Glutamatergic neuron (in vitro differentiated cells): ENCODE measurements at regions not wholly inside any gene's neighbourhood (a gene's known extent, or its start where the extent isn't known, plus 50 kb on each side); places are given as distances from the start of the nearest gene placed in this dataset.

Experiments used
- DNase-seq: peaks from one replicate; pipeline ENCODE4 v3.0.0; 2022
- H3K27ac Mint-ChIP-seq: one replicate; pipeline ENCODE4 v1.8.0; 2020; ENCODE audit warnings: mild to moderate bottlenecking, mixed read lengths, inconsistent platforms; ENCODE audit not compliant: unreplicated experiment
- H3K27me3 Mint-ChIP-seq: one replicate; pipeline ENCODE4 v1.8.0; 2020; ENCODE audit warnings: mild to moderate bottlenecking, moderate library complexity, mixed read lengths, inconsistent platforms; ENCODE audit not compliant: unreplicated experiment
- H3K36me3 Mint-ChIP-seq: one replicate; pipeline ENCODE4 v1.8.0; 2020; ENCODE audit warnings: mild to moderate bottlenecking, mixed read lengths, inconsistent platforms; ENCODE audit not compliant: unreplicated experiment
- H3K4me1 Mint-ChIP-seq: one replicate; pipeline ENCODE4 v1.8.0; 2020; ENCODE audit warnings: mild to moderate bottlenecking, low read depth, mixed read lengths, inconsistent platforms; ENCODE audit not compliant: unreplicated experiment
- H3K4me3 Mint-ChIP-seq: one replicate; pipeline ENCODE4 v1.8.0; 2020; ENCODE audit warnings: mild to moderate bottlenecking, mixed read lengths, inconsistent platforms; ENCODE audit not compliant: unreplicated experiment
- H3K9me3 Mint-ChIP-seq: one replicate; pipeline ENCODE4 v1.8.0; 2020; ENCODE audit warnings: mild to moderate bottlenecking, moderate library complexity, mixed read lengths, inconsistent platforms; ENCODE audit not compliant: unreplicated experiment
- TF ChIP-seq, protein P1 (sequence below): fragments of 200-600 bp; sonication (generic); IDR thresholded peaks from one replicate; pipeline ENCODE4 v1.5.0; 2021; ENCODE audit not compliant: partially characterized antibody, unreplicated experiment

DNA sequence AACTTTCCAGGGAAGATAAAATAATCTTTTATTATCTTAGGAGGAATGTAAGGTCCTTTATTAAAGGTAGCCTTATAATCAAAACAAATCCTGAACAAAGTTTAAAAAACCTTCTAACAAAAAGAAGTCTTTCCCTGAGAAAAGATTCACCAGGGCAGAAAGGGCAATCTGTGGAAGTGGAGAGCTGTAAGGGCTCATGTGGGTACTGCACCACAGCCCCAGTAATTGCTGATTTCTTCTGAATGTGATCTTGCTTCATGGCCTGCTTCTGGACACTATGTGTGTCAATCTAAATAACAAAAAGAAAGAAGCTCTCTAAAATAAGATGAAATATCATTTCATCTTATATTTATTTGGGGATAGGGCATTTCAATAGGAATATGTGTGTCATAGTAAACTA lies 1501.6 kb downstream of the OTOL1 start:
- peaks cover 2% of the 10 kb centered on the region for H3K27me3 Mint-ChIP-seq
- no peak overlapping the region for H3K27ac Mint-ChIP-seq
- TF ChIP-seq, protein P1, sequence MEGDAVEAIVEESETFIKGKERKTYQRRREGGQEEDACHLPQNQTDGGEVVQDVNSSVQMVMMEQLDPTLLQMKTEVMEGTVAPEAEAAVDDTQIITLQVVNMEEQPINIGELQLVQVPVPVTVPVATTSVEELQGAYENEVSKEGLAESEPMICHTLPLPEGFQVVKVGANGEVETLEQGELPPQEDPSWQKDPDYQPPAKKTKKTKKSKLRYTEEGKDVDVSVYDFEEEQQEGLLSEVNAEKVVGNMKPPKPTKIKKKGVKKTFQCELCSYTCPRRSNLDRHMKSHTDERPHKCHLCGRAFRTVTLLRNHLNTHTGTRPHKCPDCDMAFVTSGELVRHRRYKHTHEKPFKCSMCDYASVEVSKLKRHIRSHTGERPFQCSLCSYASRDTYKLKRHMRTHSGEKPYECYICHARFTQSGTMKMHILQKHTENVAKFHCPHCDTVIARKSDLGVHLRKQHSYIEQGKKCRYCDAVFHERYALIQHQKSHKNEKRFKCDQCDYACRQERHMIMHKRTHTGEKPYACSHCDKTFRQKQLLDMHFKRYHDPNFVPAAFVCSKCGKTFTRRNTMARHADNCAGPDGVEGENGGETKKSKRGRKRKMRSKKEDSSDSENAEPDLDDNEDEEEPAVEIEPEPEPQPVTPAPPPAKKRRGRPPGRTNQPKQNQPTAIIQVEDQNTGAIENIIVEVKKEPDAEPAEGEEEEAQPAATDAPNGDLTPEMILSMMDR, result no peak
- DNase-seq, result no peak
- H3K4me1 Mint-ChIP-seq, result no peaks in the 10 kb centered on the region
- no peak overlapping the region for H3K4me3 Mint-ChIP-seq
- no peaks in the 10 kb centered on the region for H3K36me3 Mint-ChIP-seq
- peaks cover 1% of the 10 kb centered on the region for H3K9me3 Mint-ChIP-seq

DNA sequence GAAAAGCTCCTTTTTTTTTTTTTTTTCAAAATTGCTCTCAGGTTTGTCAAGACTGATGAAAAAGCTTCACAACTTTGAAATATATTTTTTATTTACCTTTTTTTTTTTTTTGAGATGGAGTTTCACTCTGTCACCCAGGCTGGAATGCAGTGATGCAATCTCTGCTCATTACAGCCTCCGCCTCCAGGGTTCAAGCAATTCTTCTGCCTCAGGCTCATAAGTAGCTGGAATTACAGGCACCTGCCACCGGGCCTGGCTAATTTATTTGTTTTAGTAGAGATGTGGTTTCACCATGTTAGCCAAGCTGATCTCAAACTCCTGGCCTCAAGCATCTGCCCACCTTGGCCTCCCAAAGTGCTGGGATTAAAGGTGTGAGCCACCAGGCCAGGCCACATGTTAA lies 1515.0 kb downstream of the OTOL1 start:
- Mint-ChIP-seq H3K27ac (no peak overlapping the region), H3K9me3 (no peaks in the 10 kb centered on the region), H3K27me3 (no peaks in the 10 kb centered on the region), H3K4me1 (no peaks in the 10 kb centered on the region), H3K4me3 (no peak overlapping the region), H3K36me3 (no peaks in the 10 kb centered on the region)
- DNase-seq, result no peak
- TF ChIP-seq, protein P1, result no peak

DNA sequence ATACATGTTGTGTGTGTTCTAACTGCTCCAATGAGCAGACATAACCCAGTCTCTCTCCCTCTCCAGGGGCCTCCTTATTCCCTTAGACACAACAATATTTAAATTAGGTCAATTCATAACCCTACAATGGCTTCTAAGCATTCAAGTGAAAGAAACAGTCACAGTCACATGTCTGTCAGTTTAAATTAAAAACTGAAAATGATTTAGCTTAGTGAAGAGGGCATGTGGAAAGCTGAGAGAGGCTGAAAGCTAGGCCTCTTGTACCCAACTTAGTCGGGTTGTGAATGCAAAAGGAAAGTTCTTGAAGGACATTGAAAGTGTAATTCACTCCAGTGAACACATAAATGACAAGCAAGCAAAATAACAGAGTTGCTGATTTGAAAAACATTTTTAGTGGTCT lies 1519.6 kb downstream of the OTOL1 start:
- Mint-ChIP-seq H3K36me3 (peaks cover 6% of the 10 kb centered on the region), H3K27ac (no peak overlapping the region), H3K4me3 (no peak overlapping the region)

DNA sequence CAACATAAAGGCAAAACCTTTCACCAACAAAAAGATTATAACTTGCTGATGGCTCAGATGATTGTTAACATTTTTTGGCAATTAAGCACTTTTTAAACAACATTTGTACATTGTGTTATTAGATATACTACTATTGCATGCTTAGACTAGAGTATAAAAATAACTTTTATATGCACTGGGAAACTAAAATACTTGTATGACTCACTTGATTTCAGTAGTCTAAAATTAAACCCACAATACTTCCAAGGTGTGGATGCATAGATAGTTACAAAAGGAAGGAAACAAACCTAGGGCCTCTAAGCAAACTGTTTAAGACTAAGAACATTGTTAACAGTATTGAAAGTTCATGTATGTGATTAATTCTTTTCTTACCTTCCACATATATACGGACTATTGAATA lies 1521.5 kb downstream of the OTOL1 start:
- Mint-ChIP-seq H3K9me3 (no peaks in the 10 kb centered on the region), H3K4me3 (no peak overlapping the region), H3K4me1 (no peaks in the 10 kb centered on the region), H3K27ac (no peak overlapping the region), H3K36me3 (peaks cover 6% of the 10 kb centered on the region), H3K27me3 (no peaks in the 10 kb centered on the region)
- TF ChIP-seq, protein P1, result no peak
- no peak for DNase-seq

More for the DNA sequence above, 1519.6 kb downstream of the OTOL1 start:
- Mint-ChIP-seq H3K27me3 (no peaks in the 10 kb centered on the region), H3K4me1 (no peaks in the 10 kb centered on the region), H3K9me3 (no peaks in the 10 kb centered on the region)
- TF ChIP-seq, protein P1, result no peak
- no peak for DNase-seq

DNA sequence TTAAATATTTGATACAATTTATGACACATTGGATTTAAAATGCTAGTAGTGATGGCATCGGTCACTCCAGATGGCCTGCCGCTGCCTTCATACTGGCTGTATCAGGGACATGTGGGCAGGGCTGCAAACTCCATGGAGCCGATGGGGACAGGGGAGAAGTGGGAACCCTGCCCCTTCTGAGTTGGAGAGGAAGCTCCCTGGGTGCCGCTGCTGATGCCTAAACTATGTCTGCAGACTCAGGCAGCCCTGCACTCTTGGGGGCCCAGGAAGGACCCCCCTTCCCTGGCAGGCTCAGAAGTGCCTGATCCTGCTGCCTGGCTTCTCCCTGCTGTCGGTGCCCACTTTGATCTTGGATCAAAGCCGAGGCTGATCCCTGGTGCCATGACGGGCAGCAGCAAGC lies 1522.1 kb downstream of the OTOL1 start:
- H3K36me3 Mint-ChIP-seq, result peaks cover 6% of the 10 kb centered on the region
- no peak overlapping the region for H3K27ac Mint-ChIP-seq
- no peak overlapping the region for H3K4me3 Mint-ChIP-seq
- H3K27me3 Mint-ChIP-seq, result no peaks in the 10 kb centered on the region
- TF ChIP-seq, protein P1, result no peak
- H3K9me3 Mint-ChIP-seq, result no peaks in the 10 kb centered on the region
- no peak for DNase-seq
- H3K4me1 Mint-ChIP-seq, result no peaks in the 10 kb centered on the region
